Fibroblast of lung (primary cell): ENCODE measurements at regions not wholly inside any gene's neighbourhood (a gene's known extent, or its start where the extent isn't known, plus 50 kb on each side); places are given as distances from the start of the nearest gene placed in this dataset.

Experiments used
- EZH2 ChIP-seq: IDR thresholded peaks from 2 replicates; pipeline ENCODE4 v1.5.1; 2012; ENCODE audit warnings: low read length, control low read depth, mild to moderate bottlenecking; ENCODE audit errors: missing control alignments
- TF ChIP-seq, protein P1 (sequence below), 2 donors: IDR thresholded peaks in 1 of 2; conservative IDR thresholded peaks in 1 of 2; 1 replicate in 1 of 2; 2 replicates in 1 of 2; pipeline ENCODE4 v1.5.1; 2011 to 2012; ENCODE audit warnings: low read length in 2 of 2, control low read depth in 1 of 2, inconsistent platforms in 1 of 2, low read depth in 1 of 2, mild to moderate bottlenecking in 1 of 2

DNA sequence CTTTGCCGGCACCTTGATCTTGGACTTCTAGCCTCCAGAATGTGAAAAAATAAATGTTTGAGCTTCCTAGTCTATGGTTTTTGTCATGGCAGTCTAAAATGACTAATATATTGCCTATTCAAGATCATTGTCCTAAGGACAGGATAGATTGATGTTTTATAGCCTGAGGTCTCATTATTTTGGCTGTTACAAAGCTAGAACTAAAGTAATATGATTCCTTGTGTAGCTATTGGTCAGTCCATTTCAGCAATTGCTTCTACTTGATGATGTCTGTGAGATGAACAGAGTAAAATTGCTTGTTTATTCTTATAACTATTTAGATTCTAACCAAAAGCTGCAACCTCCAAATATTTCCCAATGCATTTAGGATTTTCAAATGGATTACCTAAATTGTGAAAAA lies 145.0 kb downstream of the HRH4 start:
- TF ChIP-seq EZH2, result no peak
- TF ChIP-seq, protein P1, sequence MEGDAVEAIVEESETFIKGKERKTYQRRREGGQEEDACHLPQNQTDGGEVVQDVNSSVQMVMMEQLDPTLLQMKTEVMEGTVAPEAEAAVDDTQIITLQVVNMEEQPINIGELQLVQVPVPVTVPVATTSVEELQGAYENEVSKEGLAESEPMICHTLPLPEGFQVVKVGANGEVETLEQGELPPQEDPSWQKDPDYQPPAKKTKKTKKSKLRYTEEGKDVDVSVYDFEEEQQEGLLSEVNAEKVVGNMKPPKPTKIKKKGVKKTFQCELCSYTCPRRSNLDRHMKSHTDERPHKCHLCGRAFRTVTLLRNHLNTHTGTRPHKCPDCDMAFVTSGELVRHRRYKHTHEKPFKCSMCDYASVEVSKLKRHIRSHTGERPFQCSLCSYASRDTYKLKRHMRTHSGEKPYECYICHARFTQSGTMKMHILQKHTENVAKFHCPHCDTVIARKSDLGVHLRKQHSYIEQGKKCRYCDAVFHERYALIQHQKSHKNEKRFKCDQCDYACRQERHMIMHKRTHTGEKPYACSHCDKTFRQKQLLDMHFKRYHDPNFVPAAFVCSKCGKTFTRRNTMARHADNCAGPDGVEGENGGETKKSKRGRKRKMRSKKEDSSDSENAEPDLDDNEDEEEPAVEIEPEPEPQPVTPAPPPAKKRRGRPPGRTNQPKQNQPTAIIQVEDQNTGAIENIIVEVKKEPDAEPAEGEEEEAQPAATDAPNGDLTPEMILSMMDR (conservative IDR thresholded peaks at IDR 0.05 in 1 of 2, IDR thresholded peaks at IDR 0.05 in 1 of 2; ENCODE audit: low read depth in 1 of 2, low read length in 2 of 2), result no peak
